NB4 (cell line): ENCODE measurements at regions not wholly inside any gene's neighbourhood (a gene's known extent, or its start where the extent isn't known, plus 50 kb on each side); places are given as distances from the start of the nearest gene placed in this dataset.

Experiments used
- CTCF ChIP-seq: IDR thresholded peaks from one replicate; pipeline ENCODE4 v1.5.1; 2012; ENCODE audit warnings: low read depth, low read length
- POLR2A ChIP-seq: IDR thresholded peaks from 2 replicates; pipeline ENCODE4 v1.6.1; 2011; ENCODE audit warnings: mild to moderate bottlenecking; ENCODE audit not compliant: insufficient read length; ENCODE audit errors: extremely low read depth

GRCh38 chr16:48812856-48813255 lies 202.9 kb upstream of the N4BP1 start:
- TF ChIP-seq POLR2A (no peak), CTCF (no peak)
